Lower leg skin (tissue), 4 donors: ENCODE measurements at regions not wholly inside any gene's neighbourhood (a gene's known extent, or its start where the extent isn't known, plus 50 kb on each side); places are given as distances from the start of the nearest gene placed in this dataset.
A peak's percentile ranks its signal among the peaks of the same experiment; 100 is the strongest.
"Not testable (repeated sequence)": the region's sequence is repeated elsewhere in the genome, so short reads cannot be mapped to it uniquely, and the experiment has no call there.

ENCODE experiments used
- DNase-seq, 2 donors: peaks; one replicate each; pipeline ENCODE4 v3.0.0-alpha.2; 2019; ENCODE audit warnings: low spot score in 2 of 2
- H3K4me3 ChIP-seq: fragments of 200-600 bp; sonication (generic); 2 replicates; pipeline ENCODE4 v1.5.1; 2017; ENCODE audit warnings: mild to moderate bottlenecking, low read depth; ENCODE audit not compliant: poor library complexity, severe bottlenecking
- CTCF ChIP-seq, 3 donors: fragments of 450-650 bp; IDR thresholded peaks; one replicate each; pipeline ENCODE4 v1.5.1; 2016; ENCODE audit warnings: antibody characterized with exemption in 3 of 3, mild to moderate bottlenecking in 3 of 3, moderate library complexity in 2 of 3
- POLR2A ChIP-seq, 2 donors: fragments of 450-650 bp; IDR thresholded peaks; one replicate each; pipeline ENCODE4 v1.6.1; 2016 to 2017; ENCODE audit warnings: antibody characterized with exemption in 2 of 2, mild to moderate bottlenecking in 1 of 2, moderate library complexity in 1 of 2
- WGBS, 2 donors: methylation state at CpG; one replicate each; pipeline ENCODE4 v1.1.5; 2018; 5-methylcytosine and 5-hydroxymethylcytosine counted together
- intact Hi-C: fragments of 100-400 bp; cut with DNase I; formaldehyde crosslinking; loops from one replicate; pipeline ENCODE4 v1.15.0; 2023; ENCODE audit warnings: low total_unique reads

- 83 to 88% methylated on average over 6 of the region's 6 CpGs for WGBS, 2 donors
- intact Hi-C loops: loop anchor here (10.0 kb wide), 1 partner anchor 138 kb away; no protein-coding TSS in a partner anchor
- DNase-seq: peak in 1 of 2 donors; percentile 36
- TF ChIP-seq CTCF (IDR thresholded peaks at IDR 0.05) (no peak), POLR2A (IDR thresholded peaks at IDR 0.05) (no peak)
- H3K4me3 ChIP-seq: no peak overlapping the region
Observed at GRCh38 chrX:65586491-65586890, 51.9 kb upstream of the LAS1L start.

- peak in 1 of 2 donors; percentile 29 for DNase-seq
- 77 to 80% methylated on average over 13 of the region's 13 CpGs for WGBS, 2 donors
- intact Hi-C loops: loop anchor here (10.0 kb wide), 1 partner anchor 140 kb away; no protein-coding TSS in a partner anchor
- H3K4me3 ChIP-seq: not testable (repeated sequence)
Observed at GRCh38 chrX:65585226-65585625, 50.6 kb upstream of the LAS1L start.
